ENCODE measurements at regions not wholly inside any gene's neighbourhood (a gene's known extent, or its start where the extent isn't known, plus 50 kb on each side); places are given as distances from the start of the nearest gene placed in this dataset.

DNA sequence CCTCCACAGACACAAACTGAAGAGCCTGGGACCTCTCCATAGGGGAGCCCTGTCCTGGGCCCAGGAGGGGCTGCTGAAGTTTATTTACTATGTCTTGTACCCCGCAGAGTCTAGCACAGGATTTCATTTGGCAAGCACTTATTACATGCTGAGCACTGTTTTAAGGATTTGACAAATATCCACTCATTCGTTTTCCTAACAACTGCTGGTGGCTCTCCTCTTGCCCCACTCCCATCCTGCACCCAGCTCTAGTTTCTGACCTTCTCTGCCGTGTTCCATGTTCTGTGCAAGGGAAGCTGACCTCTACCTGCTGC, 127.0 kb upstream of the MAFB start:
- no peak for DNase-seq (ENCODE audit: low read depth in 1 of 2, low spot score in 2 of 2)
- 80% methylated on average over 3 of the region's 3 CpGs; no CpG with 5 or more reads in 1 of the 2 experiments for WGBS, 2 experiments (ENCODE audit: extremely low coverage in 1 of 2, insufficient coverage in 1 of 2, insufficient read length in 1 of 2, insufficient replicate concordance in 2 of 2, low coverage in 1 of 2, low lambda C conversion rate in 2 of 2, missing lambda C conversion rate in 1 of 2)
- no peak for TF ChIP-seq MAFK (IDR thresholded peaks at IDR 0.05; ENCODE audit: low read depth, low read length)
- TF ChIP-seq EZH2 (IDR thresholded peaks at IDR 0.05; ENCODE audit: low read depth, low read length, severe bottlenecking): no peak
- TF ChIP-seq RFX5 (IDR thresholded peaks at IDR 0.05; ENCODE audit: borderline replicate concordance, low read depth, low read length): no peak
- TF ChIP-seq KDM1A (IDR thresholded peaks at IDR 0.05; ENCODE audit: borderline replicate concordance, low read length): no peak
- no peak for TF ChIP-seq YY1 (IDR thresholded peaks at IDR 0.05; ENCODE audit: low read depth, low read length)
- no peak for TF ChIP-seq CTBP2 (IDR thresholded peaks at IDR 0.05; ENCODE audit: borderline replicate concordance, insufficient read depth, insufficient read length, low read length)
- no peak for TF ChIP-seq HDAC2 (IDR thresholded peaks at IDR 0.05; ENCODE audit: borderline replicate concordance in 1 of 2, low read depth in 2 of 2, low read length in 2 of 2)
- TF ChIP-seq KDM4A (IDR thresholded peaks at IDR 0.05; ENCODE audit: low read depth, low read length, severe bottlenecking): no peak
- TF ChIP-seq POLR2A (IDR thresholded peaks at IDR 0.05; ENCODE audit: control extremely low read depth in 1 of 2, low read depth in 2 of 2, low read length in 2 of 2): no peak
- no peak for TF ChIP-seq TBP (IDR thresholded peaks at IDR 0.05; ENCODE audit: low read depth, low read length)
- TF ChIP-seq, protein P1, sequence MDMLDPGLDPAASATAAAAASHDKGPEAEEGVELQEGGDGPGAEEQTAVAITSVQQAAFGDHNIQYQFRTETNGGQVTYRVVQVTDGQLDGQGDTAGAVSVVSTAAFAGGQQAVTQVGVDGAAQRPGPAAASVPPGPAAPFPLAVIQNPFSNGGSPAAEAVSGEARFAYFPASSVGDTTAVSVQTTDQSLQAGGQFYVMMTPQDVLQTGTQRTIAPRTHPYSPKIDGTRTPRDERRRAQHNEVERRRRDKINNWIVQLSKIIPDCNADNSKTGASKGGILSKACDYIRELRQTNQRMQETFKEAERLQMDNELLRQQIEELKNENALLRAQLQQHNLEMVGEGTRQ (IDR thresholded peaks at IDR 0.05; ENCODE audit: low read length): no peak
- no peak for TF ChIP-seq SIN3A (conservative IDR thresholded peaks at IDR 0.05 in 1 of 2, IDR thresholded peaks at IDR 0.05 in 1 of 2; ENCODE audit: low read depth in 1 of 2, low read length in 2 of 2)
- TF ChIP-seq, protein P2, sequence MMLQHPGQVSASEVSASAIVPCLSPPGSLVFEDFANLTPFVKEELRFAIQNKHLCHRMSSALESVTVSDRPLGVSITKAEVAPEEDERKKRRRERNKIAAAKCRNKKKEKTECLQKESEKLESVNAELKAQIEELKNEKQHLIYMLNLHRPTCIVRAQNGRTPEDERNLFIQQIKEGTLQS (IDR thresholded peaks at IDR 0.05; ENCODE audit: insufficient read depth, low read depth, low read length): no peak
- no peak for TF ChIP-seq SIX5 (IDR thresholded peaks at IDR 0.05; ENCODE audit: low read depth, low read length)

More for the DNA sequence above, 127.0 kb upstream of the MAFB start:
- Histone ChIP-seq H3K9me3 (ENCODE audit: insufficient read depth in 2 of 2, low read depth in 1 of 2, low read length in 1 of 2) (no peaks in the 10 kb centered on the region), H3K79me1 (ENCODE audit: low read depth, low read length) (no peaks in the 10 kb centered on the region), H3K23me2 (ENCODE audit: low read depth, low read length) (peaks cover 3% of the 10 kb centered on the region), H4K91ac (replicated peaks; ENCODE audit: insufficient read length, low read length) (no peak overlapping the region), H3K14ac (ENCODE audit: insufficient read length) (no peak overlapping the region), H3K36me3 (ENCODE audit: control insufficient read depth in 2 of 4, insufficient read depth in 4 of 4, low read length in 3 of 4) (no peaks in the 10 kb centered on the region), H4K5ac (ENCODE audit: insufficient read length, low read depth, low read length) (no peak overlapping the region), H3K27me3 (replicated peaks in 1 of 4; ENCODE audit: control insufficient read depth in 3 of 4, extremely low read depth in 1 of 4, insufficient read depth in 3 of 4, low read length in 3 of 4) (no peaks in the 10 kb centered on the region), H3K4me3 (ENCODE audit: extremely low read depth in 1 of 4, insufficient read depth in 2 of 4, low read depth in 3 of 4, low read length in 4 of 4) (no peak overlapping the region), H3K4me2 (ENCODE audit: insufficient read depth in 1 of 2, low read depth in 2 of 2, low read length in 2 of 2) (no peak overlapping the region), H3K56ac (replicated peaks; ENCODE audit: insufficient read length, low read depth, low read length) (no peak overlapping the region), H2BK120ac (replicated peaks; ENCODE audit: low read depth, low read length) (no peak overlapping the region), H3K18ac (ENCODE audit: extremely low read depth, low read length) (no peak overlapping the region), H4K8ac (ENCODE audit: extremely low read depth, insufficient read depth, low read length) (no peak overlapping the region), H2AK5ac (ENCODE audit: low read depth, low read length) (no peak overlapping the region), H3K9ac (replicated peaks in 1 of 4; ENCODE audit: extremely low read depth in 1 of 4, low read depth in 3 of 4, low read length in 3 of 4) (no peak overlapping the region), H2AFZ (ENCODE audit: low read length) (no peak overlapping the region), H2BK15ac (ENCODE audit: low read length) (no peak overlapping the region), H2BK5ac (ENCODE audit: low read depth, low read length) (no peak overlapping the region), H2BK12ac (ENCODE audit: low read depth, low read length) (no peak overlapping the region), H3K79me2 (ENCODE audit: control insufficient read depth in 1 of 2, insufficient read depth in 2 of 2, low read length in 2 of 2) (no peaks in the 10 kb centered on the region), H3K27ac (ENCODE audit: low read depth, low read length) (no peak overlapping the region), H3K4ac (replicated peaks; ENCODE audit: insufficient read length, low read depth, low read length) (no peak overlapping the region), H3K23ac (ENCODE audit: insufficient read length) (no peak overlapping the region), H2BK20ac (ENCODE audit: low read length) (no peak overlapping the region), H3K4me1 (replicated peaks in 1 of 4; ENCODE audit: control insufficient read depth in 3 of 4, insufficient read depth in 4 of 4, low read length in 3 of 4) (no peaks in the 10 kb centered on the region), H4K20me1 (replicated peaks in 1 of 2; ENCODE audit: control insufficient read depth in 1 of 2, insufficient read depth in 2 of 2, low read length in 2 of 2) (peaks cover 0 to 1% of the 10 kb centered on the region in 2 experiments)
- ChIA-PET POLR2A (ENCODE audit: partially characterized antibody) (no interaction called here), CTCF (ENCODE audit: partially characterized antibody) (no interaction called here)
- no peak for FAIRE-seq
